ENCODE measurements at regions not wholly inside any gene's neighbourhood (a gene's known extent, or its start where the extent isn't known, plus 50 kb on each side); places are given as distances from the start of the nearest gene placed in this dataset.
"Not testable (repeated sequence)": the region's sequence is repeated elsewhere in the genome, so short reads cannot be mapped to it uniquely, and the experiment has no call there.

DNA sequence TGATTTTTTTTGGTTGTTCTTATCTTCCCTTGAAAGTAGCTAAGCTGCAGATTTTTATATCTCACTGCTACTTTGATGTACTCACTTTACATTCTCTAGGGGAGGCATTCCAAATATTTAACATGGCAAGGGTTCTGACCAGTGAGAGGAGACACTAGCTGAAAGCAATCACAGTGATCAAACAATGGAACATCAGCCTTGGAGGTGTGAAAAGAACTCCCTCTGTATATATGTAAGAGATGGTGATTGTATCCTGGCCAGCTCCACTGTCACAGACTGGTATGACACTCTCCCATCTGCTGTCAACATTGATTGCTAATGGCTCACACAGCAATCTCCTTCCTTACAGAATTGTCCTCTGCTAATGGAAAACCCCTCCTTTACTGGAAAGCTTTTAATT lies 291.7 kb upstream of the CDH19 start:
- Histone ChIP-seq H3K4me3 (ENCODE audit: insufficient read depth, low read length, poor library complexity, severe bottlenecking) (no peak overlapping the region), H3K9me2 (replicated peaks; ENCODE audit: insufficient read depth, low read length) (0 out of 2 replicates have a peak, but pooled peaks cover 3% of the 10 kb centered on the region), H3K9ac (ENCODE audit: low read length) (no peak overlapping the region), H4K20me1 (ENCODE audit: low read depth, low read length) (no peaks in the 10 kb centered on the region), H3K4me2 (ENCODE audit: low read depth, low read length, poor library complexity, severe bottlenecking) (no peak overlapping the region), H3K27me3 (ENCODE audit: low read length) (no peaks in the 10 kb centered on the region), H3F3A (ENCODE audit: insufficient read depth) (no peaks in the 10 kb centered on the region), H3K9me3 (ENCODE audit: insufficient read depth, low read length) (no peaks in the 10 kb centered on the region), H2AFZ (ENCODE audit: low read depth, low read length, severe bottlenecking) (no peak overlapping the region), H3K27ac (ENCODE audit: low read depth, low read length) (no peak overlapping the region), H3K79me2 (ENCODE audit: insufficient read depth, low read length) (no peaks in the 10 kb centered on the region), H3K36me3 (ENCODE audit: low read length) (no peaks in the 10 kb centered on the region)
- TF ChIP-seq, protein P1, sequence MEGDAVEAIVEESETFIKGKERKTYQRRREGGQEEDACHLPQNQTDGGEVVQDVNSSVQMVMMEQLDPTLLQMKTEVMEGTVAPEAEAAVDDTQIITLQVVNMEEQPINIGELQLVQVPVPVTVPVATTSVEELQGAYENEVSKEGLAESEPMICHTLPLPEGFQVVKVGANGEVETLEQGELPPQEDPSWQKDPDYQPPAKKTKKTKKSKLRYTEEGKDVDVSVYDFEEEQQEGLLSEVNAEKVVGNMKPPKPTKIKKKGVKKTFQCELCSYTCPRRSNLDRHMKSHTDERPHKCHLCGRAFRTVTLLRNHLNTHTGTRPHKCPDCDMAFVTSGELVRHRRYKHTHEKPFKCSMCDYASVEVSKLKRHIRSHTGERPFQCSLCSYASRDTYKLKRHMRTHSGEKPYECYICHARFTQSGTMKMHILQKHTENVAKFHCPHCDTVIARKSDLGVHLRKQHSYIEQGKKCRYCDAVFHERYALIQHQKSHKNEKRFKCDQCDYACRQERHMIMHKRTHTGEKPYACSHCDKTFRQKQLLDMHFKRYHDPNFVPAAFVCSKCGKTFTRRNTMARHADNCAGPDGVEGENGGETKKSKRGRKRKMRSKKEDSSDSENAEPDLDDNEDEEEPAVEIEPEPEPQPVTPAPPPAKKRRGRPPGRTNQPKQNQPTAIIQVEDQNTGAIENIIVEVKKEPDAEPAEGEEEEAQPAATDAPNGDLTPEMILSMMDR (IDR thresholded peaks at IDR 0.05; ENCODE audit: insufficient read depth, low read length, poor library complexity, severe bottlenecking): no peak
- no peak for TF ChIP-seq EZH2phosphoT487 (conservative IDR thresholded peaks at IDR 0.05; ENCODE audit: low read length)

DNA sequence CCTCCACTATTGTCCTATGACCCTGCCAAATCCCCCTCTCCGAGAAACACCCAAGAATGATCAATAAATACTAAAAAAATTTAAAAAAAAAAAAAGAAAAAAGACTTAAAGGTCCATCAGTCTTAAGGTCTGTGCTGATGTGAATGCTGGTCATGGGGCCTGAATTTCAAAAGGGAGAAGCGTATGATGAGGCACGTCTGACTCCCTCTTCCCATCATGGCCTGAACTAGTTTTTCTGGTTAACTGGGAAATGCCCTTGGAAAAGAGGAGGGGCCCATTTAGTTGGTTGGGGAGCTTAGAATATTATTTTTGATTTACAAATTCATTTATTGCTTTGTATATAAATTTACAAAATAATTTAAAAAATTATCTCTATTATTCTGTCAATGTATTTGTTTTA lies 291.0 kb upstream of the CDH19 start:
- Histone ChIP-seq H3K36me3 (ENCODE audit: low read length) (no peaks in the 10 kb centered on the region), H3K27ac (ENCODE audit: low read depth, low read length) (no peak overlapping the region), H3K4me3 (ENCODE audit: insufficient read depth, low read length, poor library complexity, severe bottlenecking) (no peak overlapping the region), H3K79me2 (ENCODE audit: insufficient read depth, low read length) (no peaks in the 10 kb centered on the region), H3F3A (ENCODE audit: insufficient read depth) (no peaks in the 10 kb centered on the region), H3K4me2 (ENCODE audit: low read depth, low read length, poor library complexity, severe bottlenecking) (no peak overlapping the region), H3K9ac (ENCODE audit: low read length) (no peak overlapping the region), H3K9me3 (ENCODE audit: insufficient read depth, low read length) (no peaks in the 10 kb centered on the region), H4K20me1 (ENCODE audit: low read depth, low read length) (no peaks in the 10 kb centered on the region), H3K9me2 (replicated peaks; ENCODE audit: insufficient read depth, low read length) (0 out of 2 replicates have a peak, but pooled peaks cover 3% of the 10 kb centered on the region), H3K27me3 (ENCODE audit: low read length) (no peaks in the 10 kb centered on the region), H2AFZ (ENCODE audit: low read depth, low read length, severe bottlenecking) (no peak overlapping the region)
- TF ChIP-seq EZH2phosphoT487 (conservative IDR thresholded peaks at IDR 0.05; ENCODE audit: low read length): no peak
- TF ChIP-seq, protein P1 (IDR thresholded peaks at IDR 0.05; ENCODE audit: insufficient read depth, low read length, poor library complexity, severe bottlenecking): no peak

DNA sequence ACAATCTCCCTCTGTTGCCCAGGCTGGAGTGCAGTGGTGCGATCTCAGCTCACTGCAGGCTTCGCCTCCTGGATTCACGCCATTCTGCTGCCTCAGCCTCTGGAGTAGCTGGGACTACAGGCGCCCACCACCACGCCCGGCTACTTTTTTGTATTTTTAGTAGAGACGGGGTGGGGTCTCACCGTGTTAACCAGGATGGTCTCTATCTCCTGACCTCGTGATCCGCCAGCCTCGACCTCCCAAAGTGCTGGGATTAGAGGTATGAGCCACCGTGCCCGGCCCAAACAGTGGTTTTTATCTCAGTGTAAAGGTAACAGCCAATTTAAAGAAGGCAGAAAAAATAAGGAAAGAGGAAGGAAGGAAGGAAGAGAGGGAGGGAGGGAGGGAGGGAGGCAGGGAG lies 288.5 kb upstream of the CDH19 start:
- H3K27me3 ChIP-seq (ENCODE audit: low read length); H3K79me2 ChIP-seq (ENCODE audit: insufficient read depth, low read length); H3K9me3 ChIP-seq (ENCODE audit: insufficient read depth, low read length); H3F3A ChIP-seq (ENCODE audit: insufficient read depth); H3K36me3 ChIP-seq (ENCODE audit: low read length); H3K27ac ChIP-seq (ENCODE audit: low read depth, low read length); H4K20me1 ChIP-seq (ENCODE audit: low read depth, low read length); H2AFZ ChIP-seq (ENCODE audit: low read depth, low read length, severe bottlenecking); H3K9ac ChIP-seq (ENCODE audit: low read length); H3K9me2 ChIP-seq (replicated peaks; ENCODE audit: insufficient read depth, low read length); H3K4me3 ChIP-seq (ENCODE audit: insufficient read depth, low read length, poor library complexity, severe bottlenecking); H3K4me2 ChIP-seq (ENCODE audit: low read depth, low read length, poor library complexity, severe bottlenecking): not testable (repeated sequence)

DNA sequence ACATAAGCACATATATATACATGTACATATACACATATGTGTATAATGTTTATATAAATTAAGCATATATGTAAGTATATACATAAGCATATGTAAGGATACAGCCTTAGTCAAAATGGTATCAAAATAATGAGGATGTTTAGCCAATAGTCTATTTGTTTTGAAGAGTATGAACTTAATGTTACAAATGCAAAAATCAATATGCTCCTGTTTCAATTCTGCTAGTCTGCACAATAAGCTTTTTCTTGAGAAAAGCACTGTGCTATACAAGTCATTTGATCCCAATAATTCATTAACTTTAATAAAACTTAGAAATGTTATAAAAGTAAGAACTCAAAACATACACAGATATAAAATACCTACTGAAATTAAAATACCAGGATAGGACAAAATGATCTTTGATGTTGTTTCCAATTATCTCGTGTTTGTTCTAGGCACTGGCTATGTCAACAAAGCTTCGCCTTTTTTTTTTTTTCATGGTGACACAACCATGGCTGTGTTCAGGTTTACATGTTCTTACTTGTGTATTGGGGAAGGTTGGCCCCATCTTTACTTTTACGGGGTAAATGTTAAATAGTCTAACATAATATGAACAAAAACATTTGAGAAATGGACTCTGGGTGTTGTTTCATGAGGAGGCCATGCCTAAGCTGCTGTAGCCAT lies 271.1 kb upstream of the CDH19 start:
- H3K79me2 ChIP-seq (ENCODE audit: insufficient read depth, low read length): no peaks in the 10 kb centered on the region
- H3K27me3 ChIP-seq (ENCODE audit: low read length): no peaks in the 10 kb centered on the region
- H3K9me3 ChIP-seq (ENCODE audit: insufficient read depth, low read length): no peaks in the 10 kb centered on the region
- no peak overlapping the region for H3K27ac ChIP-seq (ENCODE audit: low read depth, low read length)
- no peak overlapping the region for H3K4me3 ChIP-seq (ENCODE audit: insufficient read depth, low read length, poor library complexity, severe bottlenecking)
- no peaks in the 10 kb centered on the region for H3K9me2 ChIP-seq (replicated peaks; ENCODE audit: insufficient read depth, low read length)
- no peak for TF ChIP-seq EZH2phosphoT487 (conservative IDR thresholded peaks at IDR 0.05; ENCODE audit: low read length)
- TF ChIP-seq, protein P1 (IDR thresholded peaks at IDR 0.05; ENCODE audit: insufficient read depth, low read length, poor library complexity, severe bottlenecking): no peak
- no peaks in the 10 kb centered on the region for H4K20me1 ChIP-seq (ENCODE audit: low read depth, low read length)
- no peaks in the 10 kb centered on the region for H3K36me3 ChIP-seq (ENCODE audit: low read length)
- no peak overlapping the region for H2AFZ ChIP-seq (ENCODE audit: low read depth, low read length, severe bottlenecking)
- H3K4me2 ChIP-seq (ENCODE audit: low read depth, low read length, poor library complexity, severe bottlenecking): no peak overlapping the region
- no peak overlapping the region for H3K9ac ChIP-seq (ENCODE audit: low read length)
- H3F3A ChIP-seq (ENCODE audit: insufficient read depth): peaks cover 3% of the 10 kb centered on the region; the same call in 1 of the 2 replicates

All from SU-DHL-6 (cell line).